Upper lobe of left lung (tissue), 6 donors: ENCODE measurements at regions not wholly inside any gene's neighbourhood (a gene's known extent, or its start where the extent isn't known, plus 50 kb on each side); places are given as distances from the start of the nearest gene placed in this dataset.

Source experiments
- ATAC-seq, 2 donors: fragments of 200-7000 bp; cut with Tn5 transposase; one replicate each; pipeline ENCODE4 v1.9.1; 2022; ENCODE audit warnings: mild to moderate bottlenecking in 2 of 2, moderate library complexity in 2 of 2; ENCODE audit not compliant: low FRiP score in 2 of 2
- DNase-seq, 2 donors: peaks; one replicate each; pipeline ENCODE4 v3.0.0-alpha.2; 2019 to 2020
- H3K27ac ChIP-seq, 4 donors: fragments of 200-600 bp; sonication (generic); one replicate each; pipeline ENCODE4 v1.5.1; 2016 to 2019
- H3K27me3 ChIP-seq, 4 donors: fragments of 200-600 bp; sonication (generic); one replicate each; pipeline ENCODE4 v1.5.1; 2017 to 2019
- H3K36me3 ChIP-seq, 4 donors: fragments of 200-600 bp; sonication (generic); one replicate each; pipeline ENCODE4 v1.5.1; 2016 to 2019
- H3K4me1 ChIP-seq, 4 donors: fragments of 200-600 bp; sonication (generic); one replicate each; pipeline ENCODE4 v1.5.1; 2018 to 2019
- H3K4me3 ChIP-seq, 4 donors: fragments of 200-600 bp; sonication (generic); one replicate each; pipeline ENCODE4 v1.5.1; 2017 to 2019; ENCODE audit warnings: mild to moderate bottlenecking in 2 of 4, moderate library complexity in 1 of 4
- H3K9me3 ChIP-seq, 4 donors: fragments of 200-600 bp; sonication (generic); one replicate each; pipeline ENCODE4 v1.5.1; 2018 to 2019
- CTCF ChIP-seq, 6 experiments: fragments of 450-650 bp in 4 of 6; fragments of 200-600 bp in 2 of 6; sonication (generic) in 2 of 6; IDR thresholded peaks; one replicate each; pipeline ENCODE4 v1.5.1; 2016 to 2019; ENCODE audit warnings: antibody characterized with exemption in 6 of 6
- EP300 ChIP-seq, 4 donors: sonication (generic); formaldehyde crosslinking; IDR thresholded peaks; one replicate each; pipeline ENCODE4 v1.5.1; 2017; ENCODE audit warnings: antibody characterized with exemption in 4 of 4, control low read depth in 2 of 4
- POLR2A ChIP-seq, 4 donors: fragments of 450-650 bp; IDR thresholded peaks; one replicate each; pipeline ENCODE4 v1.5.1; 2016 to 2017; ENCODE audit warnings: antibody characterized with exemption in 4 of 4, mild to moderate bottlenecking in 2 of 4
- POLR2AphosphoS5 ChIP-seq, 2 donors: sonication (generic); formaldehyde crosslinking; IDR thresholded peaks; one replicate each; pipeline ENCODE4 v1.5.1; 2017; ENCODE audit warnings: antibody characterized with exemption in 2 of 2
- WGBS, 2 donors: methylation state at CpG; one replicate each; pipeline ENCODE4 v1.1.5; 2017 to 2018; 5-methylcytosine and 5-hydroxymethylcytosine counted together
- donor health status: DM: no; HTN: no; CAD: no; lungs with moderate emphysema.
- donor health status: DM: no; HTN: yes; CAD: no; lungs with severe emphysema.

- ATAC-seq, result no peak
- 87% methylated on average over 16 of the region's 16 CpGs for WGBS, 2 donors
- Histone ChIP-seq H3K4me1 (no peaks in the 10 kb centered on the region), H3K27ac (no peak overlapping the region), H3K9me3 (no peaks in the 10 kb centered on the region), H3K4me3 (no peak overlapping the region), H3K36me3 (no peaks in the 10 kb centered on the region), H3K27me3 (no peaks in the 10 kb centered on the region)
- no peak for DNase-seq
- TF ChIP-seq CTCF (IDR thresholded peaks at IDR 0.05), result no peak
- no peak for TF ChIP-seq POLR2AphosphoS5 (IDR thresholded peaks at IDR 0.05)
- TF ChIP-seq EP300 (IDR thresholded peaks at IDR 0.05), result no peak
- TF ChIP-seq POLR2A (IDR thresholded peaks at IDR 0.05), result no peak
These were observed 1051.2 kb downstream of the TBC1D22A start for GRCh38 chr22:47813661-47814060.

- Histone ChIP-seq H3K4me1 (no peaks in the 10 kb centered on the region), H3K27me3 (no peaks in the 10 kb centered on the region), H3K4me3 (no peak overlapping the region), H3K36me3 (no peaks in the 10 kb centered on the region), H3K9me3 (no peaks in the 10 kb centered on the region), H3K27ac (no peak overlapping the region)
- TF ChIP-seq POLR2A (IDR thresholded peaks at IDR 0.05) (no peak), CTCF (IDR thresholded peaks at IDR 0.05) (no peak), POLR2AphosphoS5 (IDR thresholded peaks at IDR 0.05) (no peak), EP300 (IDR thresholded peaks at IDR 0.05) (no peak)
- no peak for DNase-seq
- ATAC-seq, result no peak
- 81 to 83% methylated on average over 7 of the region's 7 CpGs for WGBS, 2 donors
These were observed 1049.5 kb downstream of the TBC1D22A start for GRCh38 chr22:47811971-47812370.

- Histone ChIP-seq H3K36me3 (no peaks in the 10 kb centered on the region), H3K9me3 (no peaks in the 10 kb centered on the region), H3K27me3 (no peaks in the 10 kb centered on the region), H3K4me1 (no peaks in the 10 kb centered on the region), H3K4me3 (no peak overlapping the region), H3K27ac (no peak overlapping the region)
- DNase-seq, result no peak
- TF ChIP-seq EP300 (IDR thresholded peaks at IDR 0.05) (no peak), CTCF (IDR thresholded peaks at IDR 0.05) (no peak)
- ATAC-seq, result no peak
- 72% methylated on average over 22 to 24 of the region's 24 CpGs for WGBS, 2 donors
These were observed 1048.4 kb downstream of the TBC1D22A start for GRCh38 chr22:47810505-47811500.

GRCh38 chr22:47808886-47809620 lies 1046.6 kb downstream of the TBC1D22A start:
- WGBS, 2 donors, result 88 to 92% methylated on average over 6 to 9 of the region's 10 CpGs
- H3K4me3 ChIP-seq, result no peak overlapping the region
- DNase-seq (no peak), ATAC-seq (no peak)
- no peaks in the 10 kb centered on the region for H3K4me1 ChIP-seq
- no peaks in the 10 kb centered on the region for H3K36me3 ChIP-seq
- TF ChIP-seq POLR2A (IDR thresholded peaks at IDR 0.05), result no peak
- no peak for TF ChIP-seq POLR2AphosphoS5 (IDR thresholded peaks at IDR 0.05)
- no peak for TF ChIP-seq CTCF (IDR thresholded peaks at IDR 0.05)
- no peak for TF ChIP-seq EP300 (IDR thresholded peaks at IDR 0.05)
- H3K27ac ChIP-seq, result no peak overlapping the region
- no peaks in the 10 kb centered on the region for H3K27me3 ChIP-seq
- H3K9me3 ChIP-seq, result peaks cover 0 to 3% (median 0%) of the 10 kb centered on the region in 4 donors
